OCI-LY1 (cell line): ENCODE measurements at regions not wholly inside any gene's neighbourhood (a gene's known extent, or its start where the extent isn't known, plus 50 kb on each side); places are given as distances from the start of the nearest gene placed in this dataset.

Experiments
- H2AFZ ChIP-seq: fragments of 200-600 bp; sonication (generic), shearing (Covaris generic); 2 replicates; pipeline ENCODE4 v1.6.0; 2014; ENCODE audit warnings: antibody characterized with exemption, mild to moderate bottlenecking, low read length
- H3F3A ChIP-seq: fragments of 200-600 bp; sonication (generic), shearing (Covaris generic); 2 replicates; pipeline ENCODE4 v1.6.0; 2014; ENCODE audit warnings: mild to moderate bottlenecking, antibody characterized with exemption, low read length, moderate library complexity; ENCODE audit not compliant: insufficient read depth
- H3K27ac ChIP-seq: fragments of 200-600 bp; sonication (generic); 2 replicates; pipeline ENCODE4 v1.5.1; 2014; ENCODE audit warnings: low read length, mixed run types, mild to moderate bottlenecking, low read depth; ENCODE audit not compliant: poor library complexity, severe bottlenecking
- H3K27me3 ChIP-seq: fragments of 200-600 bp; sonication (generic); 2 replicates; pipeline ENCODE4 v1.6.0; 2014; ENCODE audit warnings: antibody characterized with exemption, mild to moderate bottlenecking, low read length, moderate library complexity; ENCODE audit not compliant: insufficient read depth
- H3K36me3 ChIP-seq: fragments of 200-600 bp; sonication (generic); 2 replicates; pipeline ENCODE4 v1.6.1; 2014; ENCODE audit warnings: mild to moderate bottlenecking, antibody characterized with exemption, low read length, moderate library complexity, mixed read lengths; ENCODE audit not compliant: insufficient read depth
- H3K4me1 ChIP-seq: fragments of 200-600 bp; sonication (generic); 2 replicates; pipeline ENCODE4 v1.5.1; 2014; ENCODE audit warnings: mild to moderate bottlenecking, low read length, moderate library complexity; ENCODE audit not compliant: insufficient read depth, severe bottlenecking
- H3K4me2 ChIP-seq: fragments of 200-600 bp; sonication (generic), shearing (Covaris generic); 2 replicates; pipeline ENCODE4 v1.6.1; 2014; ENCODE audit warnings: low read length
- H3K4me3 ChIP-seq: fragments of 200-600 bp; sonication (generic); 2 replicates; pipeline ENCODE4 v1.5.1; 2014; ENCODE audit warnings: low read length, low read depth, mild to moderate bottlenecking, mixed read lengths; ENCODE audit not compliant: poor library complexity, severe bottlenecking
- H3K79me2 ChIP-seq: fragments of 200-600 bp; shearing (Covaris generic); 2 replicates; pipeline ENCODE4 v1.6.1; 2016; ENCODE audit warnings: mixed run types, low read length, mixed read lengths; ENCODE audit not compliant: insufficient read depth
- H3K9ac ChIP-seq: fragments of 200-600 bp; sonication (generic), shearing (Covaris generic); 2 replicates; pipeline ENCODE4 v1.6.1; 2014; ENCODE audit warnings: mild to moderate bottlenecking, low read length, mixed read lengths
- H3K9me2 ChIP-seq: fragments of 200-600 bp; sonication (generic), shearing (Covaris generic); 2 replicates; pipeline ENCODE4 v1.6.1; 2014; ENCODE audit warnings: low read depth, mild to moderate bottlenecking, low read length, mixed read lengths
- H3K9me3 ChIP-seq: fragments of 200-600 bp; shearing (Covaris generic); 2 replicates; pipeline ENCODE4 v1.6.1; 2014; ENCODE audit warnings: low read length, mixed read lengths
- H4K20me1 ChIP-seq: fragments of 200-600 bp; sonication (generic), shearing (Covaris generic); 2 replicates; pipeline ENCODE4 v1.6.0; 2016; ENCODE audit warnings: mild to moderate bottlenecking, low read length; ENCODE audit not compliant: insufficient read depth
- EZH2 ChIP-seq: fragments of 200-600 bp; sonication (generic), shearing (Covaris generic); IDR thresholded peaks from 2 replicates; pipeline ENCODE4 v1.8.0; 2017; ENCODE audit warnings: borderline replicate concordance, mixed run types, mild to moderate bottlenecking, antibody characterized with exemption, low read length, moderate library complexity, mixed read lengths
- TF ChIP-seq, protein P1 (sequence below): fragments of 200-600 bp; sonication (generic), shearing (Covaris generic); IDR thresholded peaks from 2 replicates; pipeline ENCODE4 v1.5.1; 2017; ENCODE audit warnings: mild to moderate bottlenecking, antibody characterized with exemption, low read length, moderate library complexity, mixed read lengths

- H4K20me1 ChIP-seq = no peaks in the 10 kb centered on the region
- H3K9me2 ChIP-seq = no peaks in the 10 kb centered on the region
- H3K4me1 ChIP-seq = no peaks in the 10 kb centered on the region
- H3K27me3 ChIP-seq = no peaks in the 10 kb centered on the region
- H3K36me3 ChIP-seq = no peaks in the 10 kb centered on the region
- H3K4me2 ChIP-seq = no peak overlapping the region
- no peaks in the 10 kb centered on the region for H3F3A ChIP-seq
- no peak overlapping the region for H3K27ac ChIP-seq
- no peak for TF ChIP-seq EZH2
- H3K79me2 ChIP-seq = no peaks in the 10 kb centered on the region
- H3K9ac ChIP-seq = no peak overlapping the region
- no peak overlapping the region for H2AFZ ChIP-seq
- no peaks in the 10 kb centered on the region for H3K9me3 ChIP-seq
- no peak overlapping the region for H3K4me3 ChIP-seq
Observed at GRCh38 chr16:60107437-60107836, 1373.3 kb upstream of the GOT2 start.

DNA sequence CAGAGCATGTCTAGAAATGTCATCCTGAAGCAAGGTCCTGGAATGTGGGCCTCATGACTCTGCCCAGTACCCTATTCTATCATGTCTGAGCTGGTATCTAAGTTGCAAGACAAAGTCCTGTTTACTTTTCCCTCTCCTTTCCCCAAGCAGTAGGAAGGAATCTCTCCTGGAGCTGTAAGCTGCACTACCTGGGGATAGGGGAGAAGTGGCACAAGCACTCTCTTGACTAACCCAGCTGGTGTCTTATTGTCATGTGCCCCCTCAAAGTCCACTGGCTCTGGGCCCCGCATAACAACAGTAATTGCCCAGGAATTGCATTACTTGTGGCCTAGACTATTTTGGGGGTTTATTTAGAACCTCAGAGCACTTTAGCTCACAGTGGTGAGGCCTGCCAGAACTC lies 1366.3 kb upstream of the GOT2 start:
- H3K36me3 ChIP-seq = no peaks in the 10 kb centered on the region
- H3K4me2 ChIP-seq = no peak overlapping the region
- no peak overlapping the region for H2AFZ ChIP-seq
- H3K4me3 ChIP-seq = no peak overlapping the region
- H3K9ac ChIP-seq = no peak overlapping the region
- TF ChIP-seq, protein P1, sequence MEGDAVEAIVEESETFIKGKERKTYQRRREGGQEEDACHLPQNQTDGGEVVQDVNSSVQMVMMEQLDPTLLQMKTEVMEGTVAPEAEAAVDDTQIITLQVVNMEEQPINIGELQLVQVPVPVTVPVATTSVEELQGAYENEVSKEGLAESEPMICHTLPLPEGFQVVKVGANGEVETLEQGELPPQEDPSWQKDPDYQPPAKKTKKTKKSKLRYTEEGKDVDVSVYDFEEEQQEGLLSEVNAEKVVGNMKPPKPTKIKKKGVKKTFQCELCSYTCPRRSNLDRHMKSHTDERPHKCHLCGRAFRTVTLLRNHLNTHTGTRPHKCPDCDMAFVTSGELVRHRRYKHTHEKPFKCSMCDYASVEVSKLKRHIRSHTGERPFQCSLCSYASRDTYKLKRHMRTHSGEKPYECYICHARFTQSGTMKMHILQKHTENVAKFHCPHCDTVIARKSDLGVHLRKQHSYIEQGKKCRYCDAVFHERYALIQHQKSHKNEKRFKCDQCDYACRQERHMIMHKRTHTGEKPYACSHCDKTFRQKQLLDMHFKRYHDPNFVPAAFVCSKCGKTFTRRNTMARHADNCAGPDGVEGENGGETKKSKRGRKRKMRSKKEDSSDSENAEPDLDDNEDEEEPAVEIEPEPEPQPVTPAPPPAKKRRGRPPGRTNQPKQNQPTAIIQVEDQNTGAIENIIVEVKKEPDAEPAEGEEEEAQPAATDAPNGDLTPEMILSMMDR = no peak
- no peak for TF ChIP-seq EZH2
- no peaks in the 10 kb centered on the region for H3K9me2 ChIP-seq
- no peaks in the 10 kb centered on the region for H3K9me3 ChIP-seq
- H3K4me1 ChIP-seq = no peaks in the 10 kb centered on the region
- H3K27me3 ChIP-seq = no peaks in the 10 kb centered on the region
- H3K79me2 ChIP-seq = no peaks in the 10 kb centered on the region
- H4K20me1 ChIP-seq = no peaks in the 10 kb centered on the region
- no peak overlapping the region for H3K27ac ChIP-seq
- no peaks in the 10 kb centered on the region for H3F3A ChIP-seq

DNA sequence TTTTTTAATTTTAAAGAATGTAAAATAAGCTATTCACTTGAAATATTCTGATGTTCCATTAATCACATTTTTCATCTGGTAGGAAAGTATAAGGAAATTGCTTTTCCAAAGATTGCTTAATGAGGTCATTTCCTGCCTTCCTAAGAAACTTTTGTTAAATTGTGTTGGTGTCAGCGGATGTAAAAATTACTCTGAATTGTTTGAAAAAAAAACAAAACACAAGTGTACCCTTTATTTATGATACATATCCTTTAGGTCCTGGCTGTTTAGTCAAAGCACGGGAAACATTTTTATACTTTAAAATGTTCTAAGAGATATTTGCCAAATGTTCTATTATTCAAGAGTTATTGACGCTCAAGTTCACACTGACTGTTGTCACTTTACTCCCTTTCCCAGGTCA lies 1357.4 kb upstream of the GOT2 start:
- no peaks in the 10 kb centered on the region for H3K9me3 ChIP-seq
- no peak overlapping the region for H3K27ac ChIP-seq
- no peaks in the 10 kb centered on the region for H3K4me1 ChIP-seq
- no peak overlapping the region for H3K4me3 ChIP-seq
- H3K9me2 ChIP-seq = no peaks in the 10 kb centered on the region
- H3K4me2 ChIP-seq = no peak overlapping the region
- no peaks in the 10 kb centered on the region for H3K27me3 ChIP-seq
- no peaks in the 10 kb centered on the region for H3K79me2 ChIP-seq
- no peak overlapping the region for H2AFZ ChIP-seq
- H3K9ac ChIP-seq = no peak overlapping the region
- H3K36me3 ChIP-seq = no peaks in the 10 kb centered on the region
- TF ChIP-seq, protein P1 = no peak
- TF ChIP-seq EZH2 = no peak
- no peaks in the 10 kb centered on the region for H4K20me1 ChIP-seq
- no peaks in the 10 kb centered on the region for H3F3A ChIP-seq

DNA sequence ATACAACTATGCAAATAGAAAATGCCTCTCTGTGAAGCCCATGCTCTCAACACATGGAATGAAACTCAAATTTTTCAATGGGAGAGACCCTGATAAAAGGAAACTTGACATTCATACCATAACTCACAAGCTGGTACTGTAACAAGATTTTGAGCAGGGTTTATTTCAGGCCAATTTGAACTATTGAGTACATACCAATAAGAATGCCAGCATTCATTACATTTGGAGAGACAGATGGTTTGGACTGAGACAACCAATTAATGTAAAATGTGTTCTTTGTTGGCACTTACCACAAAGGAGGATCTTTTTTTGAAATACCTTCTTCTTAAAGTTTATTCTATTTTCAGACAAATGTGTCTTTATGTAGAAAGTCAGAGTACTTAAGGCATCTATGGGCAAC lies 1357.0 kb upstream of the GOT2 start:
- Histone ChIP-seq H3K4me3 (no peak overlapping the region), H3K9me3 (no peaks in the 10 kb centered on the region), H3K4me2 (no peak overlapping the region), H3K27ac (no peak overlapping the region), H3K4me1 (no peaks in the 10 kb centered on the region), H3F3A (no peaks in the 10 kb centered on the region), H3K36me3 (no peaks in the 10 kb centered on the region), H2AFZ (no peak overlapping the region), H3K27me3 (no peaks in the 10 kb centered on the region), H3K9ac (no peak overlapping the region), H3K9me2 (no peaks in the 10 kb centered on the region), H4K20me1 (no peaks in the 10 kb centered on the region), H3K79me2 (no peaks in the 10 kb centered on the region)
- no peak for TF ChIP-seq EZH2
- TF ChIP-seq, protein P1 = no peak
